GM21447 (cell line): ENCODE measurements at regions not wholly inside any gene's neighbourhood (a gene's known extent, or its start where the extent isn't known, plus 50 kb on each side); places are given as distances from the start of the nearest gene placed in this dataset.
A peak's percentile ranks its signal among the peaks of the same experiment; 100 is the strongest.
"Not testable (repeated sequence)": the region's sequence is repeated elsewhere in the genome, so short reads cannot be mapped to it uniquely, and the experiment has no call there.

Experiments
- ATAC-seq: cut with Tn5 transposase; IDR thresholded peaks from one replicate; pipeline ENCODE4 v1.9.1; 2021; ENCODE audit not compliant: unreplicated experiment

DNA sequence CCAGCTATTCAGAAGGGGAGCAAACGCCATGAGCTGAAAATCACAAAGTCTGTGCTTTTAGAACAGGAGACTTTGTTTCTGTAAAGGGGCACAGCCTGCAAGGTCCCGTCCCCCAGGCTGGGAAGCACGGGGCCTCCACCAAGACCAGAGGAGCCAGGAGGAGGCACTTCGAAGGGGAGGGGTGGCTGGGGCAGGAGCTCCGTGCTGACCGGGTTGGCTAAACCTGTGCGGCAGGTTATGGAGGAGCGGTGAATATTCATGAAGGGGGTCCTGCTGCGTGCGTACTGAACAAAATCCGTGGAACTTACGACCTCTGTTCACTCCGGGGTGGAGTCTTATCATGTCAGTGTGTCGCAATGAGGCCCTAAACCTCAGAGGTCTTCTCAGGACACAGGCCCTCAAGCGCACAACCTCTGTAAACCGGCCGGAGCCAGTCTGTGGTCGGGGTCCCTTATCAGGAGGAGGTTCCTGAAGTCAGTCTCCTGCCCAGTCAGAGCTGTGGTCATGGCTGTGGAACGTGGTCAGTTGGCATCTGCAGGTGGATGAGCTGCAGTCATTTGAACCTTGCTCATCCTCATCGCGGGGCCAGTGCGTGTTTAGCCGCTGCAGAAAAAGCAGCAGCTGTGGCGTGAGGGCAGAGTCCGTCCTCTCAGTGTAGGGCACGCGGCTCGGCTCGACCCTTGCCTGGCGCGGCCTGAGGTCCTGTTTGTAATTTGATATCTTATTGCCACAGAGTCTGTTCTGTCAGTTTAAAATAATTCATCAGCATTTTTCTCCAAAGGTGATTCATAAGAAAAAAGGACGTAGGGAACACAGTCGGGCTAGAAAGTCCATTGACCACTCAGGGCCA lies 5507.7 kb upstream of the TPTE start:
- ATAC-seq, result not testable (repeated sequence)

DNA sequence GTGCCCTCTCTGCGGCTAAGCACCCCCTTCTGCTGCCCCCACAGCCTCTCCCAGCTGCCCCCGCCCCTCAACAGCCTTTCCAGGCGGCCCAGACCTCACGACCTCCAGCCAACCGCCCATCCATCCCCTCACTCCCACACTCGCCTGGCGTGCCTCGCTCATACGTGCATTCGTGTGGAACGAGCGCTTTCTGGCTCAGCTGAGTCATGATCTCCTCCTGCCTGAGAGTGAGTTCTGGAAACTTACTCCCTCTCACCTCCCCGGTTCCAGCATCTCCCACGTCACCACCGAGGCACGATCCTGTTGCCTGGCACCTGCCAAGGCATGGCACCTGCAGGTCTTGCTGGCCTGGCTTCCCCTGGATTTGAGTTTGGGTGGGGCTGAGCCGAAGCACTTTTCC lies 5506.2 kb upstream of the TPTE start:
- ATAC-seq, result not testable (repeated sequence)

DNA sequence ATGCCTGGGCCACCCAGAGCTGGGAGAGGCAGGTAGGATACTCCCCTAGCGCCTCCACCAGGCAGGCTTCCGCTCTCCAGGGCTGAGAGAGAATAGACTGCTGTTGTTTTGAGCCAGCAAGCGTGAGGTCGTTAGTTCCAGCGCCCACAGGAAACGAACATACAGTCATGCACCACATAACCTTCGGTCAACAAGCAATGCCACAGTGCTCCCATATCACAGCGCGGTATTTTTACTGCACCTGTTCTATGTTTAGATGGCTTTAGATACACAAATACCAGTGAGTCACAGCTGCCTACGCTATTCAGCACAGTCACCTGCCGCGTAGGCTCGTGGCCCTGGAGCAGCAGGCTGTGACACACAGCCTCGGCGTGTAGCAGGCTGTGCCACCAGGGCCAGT lies 5502.3 kb upstream of the TPTE start:
- ATAC-seq, result peak; percentile 62

DNA sequence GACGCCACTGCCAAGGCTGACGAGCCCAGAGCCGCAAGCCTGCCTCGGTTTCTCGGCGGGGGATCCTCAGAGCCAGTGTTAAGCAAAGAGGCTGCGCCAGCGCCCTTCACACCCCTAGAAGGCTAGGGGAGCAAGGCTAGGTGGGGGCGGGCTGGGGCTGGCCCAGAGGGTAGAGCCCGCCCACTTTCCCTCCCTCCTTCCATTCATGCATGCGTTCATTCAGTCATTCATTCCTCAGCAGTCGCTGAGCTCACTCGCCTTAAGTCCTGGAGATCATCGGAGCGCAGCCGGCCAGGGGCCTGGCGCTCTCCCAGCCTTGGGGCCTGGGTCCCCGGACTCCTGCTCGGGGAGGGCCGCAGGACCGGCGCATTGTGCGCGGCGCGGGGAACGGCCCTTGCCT lies 5499.6 kb upstream of the TPTE start:
- ATAC-seq, result peak; percentile 28

DNA sequence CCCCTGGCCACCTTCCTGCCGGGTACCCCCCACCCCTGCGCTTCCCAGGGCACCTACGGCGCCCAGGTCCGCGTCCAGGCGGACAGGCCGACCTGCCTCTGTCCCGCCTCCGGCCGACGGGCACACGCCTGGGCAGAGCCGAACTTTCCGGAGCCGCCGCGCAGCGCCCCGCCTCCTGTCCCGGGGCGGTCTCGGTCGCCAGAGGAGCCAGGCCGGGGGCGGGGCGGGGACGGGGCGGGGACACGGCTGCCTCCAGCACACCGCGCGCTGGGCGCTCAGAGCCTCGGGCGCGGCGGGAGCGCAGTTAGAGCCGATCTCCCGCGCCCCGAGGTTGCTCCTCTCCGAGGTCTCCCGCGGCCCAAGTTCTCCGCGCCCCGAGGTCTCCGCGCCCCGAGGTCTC lies 5499.1 kb upstream of the TPTE start:
- peak; percentile 35 for ATAC-seq

DNA sequence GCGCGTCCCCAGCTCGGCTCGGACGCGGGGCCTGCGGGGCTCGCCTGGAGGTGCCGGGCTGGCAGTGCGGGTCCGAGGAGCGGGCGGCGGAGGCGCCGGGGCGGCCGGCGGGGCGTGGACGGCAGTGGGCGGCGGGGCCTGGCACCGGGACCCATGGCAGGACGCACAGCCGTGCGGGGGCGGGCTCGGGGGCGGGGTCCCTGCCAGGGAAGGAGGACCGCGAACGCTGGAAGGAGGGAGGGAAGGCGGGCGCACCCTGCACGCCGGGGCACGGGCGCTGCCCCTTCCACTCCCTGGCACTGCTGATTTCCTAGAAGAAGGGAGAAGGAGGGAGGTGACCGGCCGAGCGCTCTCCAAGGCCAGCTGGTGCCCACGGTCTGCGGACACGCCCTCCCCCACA lies 5498.6 kb upstream of the TPTE start:
- not testable (repeated sequence) for ATAC-seq

DNA sequence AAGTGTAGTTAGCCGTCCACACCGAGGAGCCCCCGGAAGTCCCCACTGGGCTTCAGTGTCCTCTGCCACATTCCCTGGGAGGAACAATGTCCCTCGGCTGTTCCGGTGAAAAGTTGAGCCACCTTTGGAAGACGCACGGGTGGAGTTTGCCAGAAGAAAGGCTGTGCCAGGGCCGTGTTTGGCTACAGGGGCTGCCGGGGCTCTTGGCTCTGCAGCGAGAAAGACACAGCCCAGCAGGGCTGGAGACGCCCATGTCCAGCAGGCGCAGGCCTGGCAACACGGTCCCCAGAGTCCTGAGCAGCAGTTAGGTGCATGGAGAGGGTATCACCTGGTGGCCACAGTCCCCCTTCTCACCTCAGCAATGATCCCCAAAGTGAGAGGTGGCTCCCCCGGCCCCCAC lies 5486.2 kb upstream of the TPTE start:
- not testable (repeated sequence) for ATAC-seq

DNA sequence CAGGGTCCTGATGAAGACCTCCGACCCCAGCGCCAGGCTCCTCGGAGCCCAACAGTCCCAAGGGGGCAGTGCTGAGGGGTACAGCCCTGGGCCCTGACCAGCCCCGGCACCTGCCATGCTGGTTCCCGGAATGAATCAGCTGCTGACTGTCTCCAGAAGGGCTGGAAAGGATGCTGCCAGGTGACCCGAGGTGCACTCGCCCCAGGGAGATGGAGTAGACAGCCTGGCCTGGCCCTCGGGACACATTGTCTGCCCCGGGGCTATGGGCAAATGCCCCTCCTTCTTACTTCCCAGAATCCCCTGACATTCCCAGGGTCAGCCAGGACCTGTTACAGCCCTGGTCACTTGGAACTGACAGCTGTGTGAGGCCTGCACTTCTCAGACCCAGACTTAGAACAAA lies 5485.8 kb upstream of the TPTE start:
- not testable (repeated sequence) for ATAC-seq

DNA sequence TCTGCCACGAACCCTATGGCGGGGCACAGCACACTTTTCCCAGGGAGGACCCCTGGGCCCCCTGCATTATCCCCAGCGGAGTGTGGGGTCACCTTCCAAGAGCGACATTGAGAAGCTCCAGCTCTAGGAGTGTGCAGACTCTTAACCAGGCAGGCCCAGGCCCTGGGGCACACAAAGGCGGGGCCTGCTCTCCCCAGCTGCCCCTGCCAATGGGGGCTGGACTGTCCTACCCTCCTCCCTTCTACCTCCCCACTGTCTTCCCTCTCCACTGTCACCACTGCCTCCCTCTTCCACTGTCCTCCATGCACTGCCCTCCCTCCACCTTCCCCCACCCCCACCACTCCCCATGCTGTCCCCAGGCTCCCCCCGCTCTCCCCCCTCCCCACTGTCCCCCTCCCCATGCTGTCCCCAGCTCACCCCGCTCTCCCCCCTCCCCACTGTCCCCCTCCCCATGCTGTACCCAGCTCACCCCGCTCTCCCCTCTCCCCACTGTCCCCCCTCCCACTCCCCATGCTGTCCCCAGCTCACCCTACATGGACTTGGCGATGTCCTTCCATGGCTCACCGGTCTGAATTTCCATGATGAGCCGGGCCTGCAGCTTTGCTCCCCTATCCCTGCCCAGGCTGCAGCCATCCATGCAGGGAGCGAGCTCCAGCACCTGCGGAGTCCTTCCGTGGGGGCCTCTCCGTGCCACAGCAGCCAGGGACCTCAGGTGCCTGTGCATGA lies 5483.6 kb upstream of the TPTE start:
- not testable (repeated sequence) for ATAC-seq

DNA sequence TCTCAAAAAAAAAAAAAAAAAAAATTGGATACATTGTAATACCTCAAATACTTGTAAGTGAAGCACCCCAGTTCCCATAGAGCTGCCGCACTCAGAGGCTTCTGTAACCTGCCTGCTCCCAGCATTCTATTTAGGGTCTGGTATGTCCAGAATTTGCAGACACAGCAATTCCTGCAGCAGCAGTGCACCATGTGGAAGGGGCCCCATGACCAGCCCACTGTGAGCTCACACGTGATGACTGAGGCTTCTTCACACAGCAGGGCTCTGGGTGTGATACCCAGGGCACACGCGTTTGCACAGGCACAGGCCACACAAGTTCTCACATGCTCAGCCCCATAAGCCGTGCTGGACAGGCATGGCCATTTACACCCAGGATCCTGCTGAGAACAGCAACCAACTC lies 5481.5 kb upstream of the TPTE start:
- ATAC-seq, result not testable (repeated sequence)

DNA sequence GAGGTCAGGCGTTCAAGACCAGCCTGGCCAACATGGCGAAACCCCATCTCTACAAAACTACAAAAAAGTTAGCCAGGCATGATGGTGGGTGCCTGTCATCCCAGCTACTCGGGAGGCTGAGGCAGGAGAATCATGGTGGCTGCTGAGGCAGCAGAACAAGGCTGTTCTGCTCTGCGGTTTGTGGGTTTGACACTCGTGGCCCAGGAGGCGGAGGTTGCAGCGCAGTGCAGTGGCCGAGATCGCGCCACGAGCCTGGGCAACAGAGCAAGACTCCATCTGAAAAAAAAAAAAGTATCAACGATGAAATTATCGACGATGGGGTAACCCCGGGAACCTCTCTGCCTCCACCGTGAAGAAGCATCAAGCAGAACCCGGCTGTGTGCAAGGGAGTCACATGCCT lies 5478.8 kb upstream of the TPTE start:
- ATAC-seq, result not testable (repeated sequence)

DNA sequence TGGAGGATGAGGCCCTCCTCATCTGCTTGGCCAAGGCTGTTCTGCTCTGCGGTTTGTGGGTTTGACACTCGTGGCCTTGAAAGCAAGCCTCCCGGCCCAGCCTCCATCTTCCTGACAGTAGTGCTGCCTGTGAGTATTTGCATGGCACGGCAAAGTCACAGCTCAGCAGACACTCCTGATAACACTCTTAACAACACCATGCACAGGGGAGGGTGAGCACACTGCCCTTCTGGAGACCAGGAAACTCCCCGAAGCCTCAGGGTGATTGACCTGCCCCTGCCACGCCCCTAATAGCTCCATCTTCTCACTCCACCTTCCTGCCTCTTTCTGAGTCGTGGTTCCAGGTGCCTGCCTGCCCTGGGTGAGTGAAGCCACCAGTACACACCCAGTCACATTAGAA lies 5476.6 kb upstream of the TPTE start:
- not testable (repeated sequence) for ATAC-seq

DNA sequence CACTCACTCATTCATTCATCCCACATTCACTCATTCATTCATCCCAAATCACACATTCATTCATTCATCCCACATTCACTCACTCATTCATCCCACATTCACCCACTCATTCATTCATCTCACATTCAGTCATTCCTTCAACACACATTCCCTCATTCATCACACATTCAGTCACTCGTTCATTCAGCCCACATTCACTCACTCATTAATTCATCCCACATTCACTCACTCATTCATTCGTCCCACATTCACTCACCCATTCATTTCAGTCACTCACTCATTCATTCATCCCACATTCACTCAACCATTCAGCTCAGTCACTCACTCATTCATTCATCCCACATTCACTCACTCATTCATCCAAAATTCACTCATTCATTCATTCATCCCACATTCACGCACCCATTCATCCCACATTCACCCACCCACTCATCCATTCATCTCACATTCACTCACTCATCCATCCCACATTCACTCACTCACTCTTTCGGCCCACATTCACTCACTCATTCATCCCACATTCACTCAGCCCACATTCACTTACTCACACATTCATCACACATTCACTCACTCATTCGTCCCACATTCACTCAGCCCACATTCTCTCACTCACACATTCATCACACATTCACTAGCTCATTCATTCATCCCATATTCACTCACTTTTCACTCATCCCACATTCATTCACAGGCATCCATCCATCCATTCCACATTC lies 5469.9 kb upstream of the TPTE start:
- not testable (repeated sequence) for ATAC-seq

DNA sequence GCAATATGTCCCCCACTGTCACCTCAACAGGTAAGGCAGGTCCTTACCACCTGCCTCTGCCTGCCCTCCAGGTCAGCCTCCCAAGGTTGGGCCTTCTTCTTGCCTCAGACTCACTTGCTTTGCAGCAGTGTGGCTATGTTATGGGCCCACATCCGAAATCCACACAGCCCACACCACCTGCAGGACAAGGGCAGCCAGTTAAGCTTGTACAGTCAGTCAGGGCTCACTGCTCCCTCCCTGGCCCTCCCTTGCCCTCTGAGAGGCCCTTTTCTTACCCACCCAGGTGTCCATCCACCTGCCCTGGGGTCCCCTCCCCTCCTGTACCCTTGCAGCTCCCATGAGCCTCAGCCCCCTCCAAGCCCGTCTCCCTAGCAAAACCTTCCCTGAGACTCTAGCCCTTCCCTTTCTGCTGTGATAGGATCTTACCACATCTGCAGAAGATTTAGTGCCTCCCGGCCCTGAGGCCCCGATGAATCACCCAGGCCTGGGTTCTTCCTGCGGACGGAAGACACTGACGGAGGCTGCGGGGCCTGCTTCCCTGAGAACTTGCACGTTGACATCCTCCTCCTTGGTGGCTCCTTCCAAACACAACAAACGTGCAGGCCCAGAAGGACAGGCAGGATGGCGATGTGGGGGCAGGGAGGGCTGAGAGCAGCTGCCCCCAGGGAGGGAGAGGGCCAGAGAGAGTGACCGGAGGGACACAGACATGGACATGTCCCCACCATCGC lies 5466.2 kb upstream of the TPTE start:
- ATAC-seq, result not testable (repeated sequence)

DNA sequence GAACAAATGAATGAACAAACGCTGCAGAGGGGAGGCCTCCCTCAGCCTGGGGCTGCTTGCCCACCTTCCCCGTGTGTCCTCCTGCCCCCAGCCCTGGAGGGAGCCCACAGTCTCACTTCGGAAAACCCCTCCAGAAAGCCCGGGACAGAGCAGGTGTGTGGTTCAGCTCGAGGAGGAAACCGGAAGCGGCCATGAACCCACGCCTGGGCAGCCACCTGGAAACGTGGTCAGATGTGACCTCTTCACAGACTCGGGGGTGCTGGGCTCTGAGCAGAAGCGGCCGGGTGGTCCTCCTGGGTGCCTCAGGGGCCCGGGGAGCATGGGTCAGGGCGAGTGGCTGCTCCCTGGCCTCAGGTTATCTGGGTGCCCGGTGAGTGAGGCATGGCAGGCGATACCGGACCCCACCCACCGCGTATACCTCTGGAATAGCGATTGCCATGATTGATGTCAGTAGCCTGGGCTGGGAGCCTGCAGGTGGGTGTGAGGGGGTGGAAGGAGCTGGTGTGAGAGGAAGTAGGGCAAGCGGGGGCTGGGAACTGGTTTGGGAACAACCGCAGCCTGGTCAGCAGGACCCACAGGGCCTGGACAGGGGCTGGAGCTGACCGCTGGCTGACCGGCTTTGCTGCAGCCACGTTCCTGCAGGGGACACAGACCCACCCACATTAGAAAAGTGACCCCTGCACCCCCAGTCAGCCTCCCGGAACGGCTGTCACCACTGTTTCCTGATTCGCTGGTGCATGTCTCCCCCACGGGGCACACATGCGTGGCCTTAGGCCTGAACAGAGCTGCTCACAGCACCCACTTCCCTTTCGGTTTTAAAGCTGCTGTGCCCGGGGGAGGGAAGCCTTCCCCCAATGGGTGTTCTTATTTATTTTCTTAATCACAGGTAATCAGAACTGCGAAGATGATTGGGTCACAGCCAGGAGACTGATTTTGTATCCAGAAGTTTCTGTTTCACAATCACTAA lies 5465.1 kb upstream of the TPTE start:
- peak; percentile 70 for ATAC-seq

DNA sequence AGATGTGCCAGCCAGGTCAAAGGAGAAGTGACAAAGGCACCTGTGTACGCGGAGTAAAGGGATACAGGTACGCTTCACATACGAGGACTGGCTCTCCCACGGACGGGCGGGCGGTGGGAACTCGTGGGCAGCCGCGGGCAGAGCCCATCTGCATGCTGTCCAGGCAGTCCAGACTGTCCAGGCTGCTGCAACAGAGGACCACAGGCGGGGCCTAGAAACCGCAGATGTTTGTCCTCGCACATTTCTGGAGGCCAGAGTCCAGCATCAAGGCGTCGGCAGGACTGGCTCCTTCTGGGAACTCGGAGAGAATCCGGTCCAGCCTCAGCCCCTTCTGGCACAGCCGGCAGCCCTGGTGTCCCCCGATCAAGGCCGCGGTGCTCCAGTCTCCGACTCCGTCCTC lies 5464.3 kb upstream of the TPTE start:
- ATAC-seq, result not testable (repeated sequence)

DNA sequence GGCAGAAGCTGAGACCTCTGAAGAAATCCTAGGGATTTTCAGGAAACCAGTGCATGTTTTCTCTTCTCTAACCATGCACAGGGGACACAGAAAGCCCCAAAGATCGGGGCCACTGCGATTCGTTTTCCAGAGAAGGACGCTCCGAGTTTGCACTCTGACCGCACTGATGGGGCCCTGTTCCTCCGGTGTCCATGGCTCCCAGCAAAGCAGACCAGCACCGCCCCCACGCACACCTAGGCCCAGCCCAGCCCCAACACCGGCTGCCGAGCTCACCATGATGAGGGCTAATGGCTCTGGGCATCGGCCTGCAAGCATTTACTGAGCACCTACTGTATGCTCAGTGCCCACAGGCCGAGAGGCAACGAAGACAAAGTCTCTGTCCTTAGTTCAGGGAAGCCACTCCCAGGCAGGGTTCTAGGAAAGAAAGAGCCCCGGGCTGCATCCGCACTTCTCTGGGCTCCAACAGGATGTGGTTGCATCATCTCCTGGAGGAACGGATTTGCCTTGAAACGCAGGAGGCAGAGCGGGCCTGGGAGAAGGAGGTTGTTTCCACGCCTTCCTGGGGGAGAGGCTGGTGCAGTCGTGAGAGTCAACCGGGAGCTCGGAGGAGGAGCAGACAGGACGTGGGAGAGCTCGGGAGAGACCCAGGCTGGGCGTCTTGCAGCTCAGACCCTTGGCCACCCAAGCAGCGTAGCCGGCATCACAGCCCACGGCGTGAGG lies 5460.9 kb upstream of the TPTE start:
- not testable (repeated sequence) for ATAC-seq

DNA sequence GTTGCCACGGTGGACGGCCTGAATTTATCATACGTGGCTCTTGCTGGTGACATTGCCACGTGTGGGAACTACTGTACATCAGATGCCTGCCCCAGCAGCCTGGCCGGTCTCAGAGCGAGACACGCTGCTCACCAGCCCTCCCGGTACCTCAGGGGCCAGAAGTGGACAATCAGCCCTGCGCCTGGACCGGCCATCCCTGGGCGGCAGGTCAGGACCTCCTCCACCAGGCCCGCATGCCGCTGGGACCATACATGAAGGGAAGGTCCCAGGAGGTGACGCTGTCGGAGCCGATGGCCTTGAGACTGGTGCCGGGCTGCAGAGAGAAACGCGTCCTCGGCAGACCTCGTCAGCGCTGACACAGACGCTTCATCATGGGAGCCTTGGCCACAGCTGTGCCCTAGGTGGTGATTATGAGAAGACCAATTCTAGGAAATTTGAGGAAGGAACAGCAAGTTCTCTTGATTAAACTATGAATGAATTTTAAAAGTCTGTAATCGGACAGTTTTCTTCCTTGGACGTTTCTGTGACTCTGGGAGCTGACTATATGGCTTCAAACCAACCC lies 5456.7 kb upstream of the TPTE start:
- ATAC-seq, result not testable (repeated sequence)
